Cardiac muscle cell (in vitro differentiated cells and primary cell): ENCODE measurements at regions not wholly inside any gene's neighbourhood (a gene's known extent, or its start where the extent isn't known, plus 50 kb on each side); places are given as distances from the start of the nearest gene placed in this dataset.

Experiments
- DNase-seq, 2 donors: peaks; one replicate each; pipeline versions ENCODE4 v3.0.0 to v3.0.0-alpha.2; 2010 to 2017; ENCODE audit warnings: low read depth in 1 of 2, low spot score in 1 of 2
- H3K27ac ChIP-seq: fragments of 200-600 bp; sonication (generic); 2 replicates; pipeline ENCODE4 v1.5.1; 2016
- H3K27me3 ChIP-seq: fragments of 200-600 bp; sonication (generic); 2 replicates; pipeline ENCODE4 v1.6.0; 2016; ENCODE audit warnings: control low read depth
- H3K36me3 ChIP-seq: fragments of 200-600 bp; sonication (generic); 2 replicates; pipeline ENCODE4 v1.5.1; 2016; ENCODE audit warnings: control low read depth
- H3K4me1 ChIP-seq: fragments of 200-600 bp; sonication (generic); 2 replicates; pipeline ENCODE4 v1.8.1; 2017; ENCODE audit warnings: low read depth, mild to moderate bottlenecking, mixed run types
- H3K4me3 ChIP-seq: fragments of 200-600 bp; sonication (generic); 2 replicates; pipeline ENCODE4 v1.5.1; 2016; ENCODE audit warnings: mild to moderate bottlenecking
- H3K9me3 ChIP-seq: fragments of 200-600 bp; sonication (generic); 2 replicates; pipeline ENCODE4 v1.5.1; 2017; ENCODE audit warnings: low read depth, mild to moderate bottlenecking, control low read depth
- TF ChIP-seq, protein P1 (sequence below): IDR thresholded peaks from 2 replicates; pipeline ENCODE4 v1.5.1; 2012; ENCODE audit warnings: low read depth, mild to moderate bottlenecking, low read length

GRCh38 chr3:72690629-72691028 is 157.6 kb downstream of the SHQ1 start:
- H3K4me1 ChIP-seq = peaks cover 15% of the 10 kb centered on the region
- peak in 1 of 2 donors; percentile 15 for DNase-seq
- no peaks in the 10 kb centered on the region for H3K27me3 ChIP-seq
- H3K36me3 ChIP-seq = no peaks in the 10 kb centered on the region
- H3K4me3 ChIP-seq = no peak overlapping the region
- TF ChIP-seq, protein P1, sequence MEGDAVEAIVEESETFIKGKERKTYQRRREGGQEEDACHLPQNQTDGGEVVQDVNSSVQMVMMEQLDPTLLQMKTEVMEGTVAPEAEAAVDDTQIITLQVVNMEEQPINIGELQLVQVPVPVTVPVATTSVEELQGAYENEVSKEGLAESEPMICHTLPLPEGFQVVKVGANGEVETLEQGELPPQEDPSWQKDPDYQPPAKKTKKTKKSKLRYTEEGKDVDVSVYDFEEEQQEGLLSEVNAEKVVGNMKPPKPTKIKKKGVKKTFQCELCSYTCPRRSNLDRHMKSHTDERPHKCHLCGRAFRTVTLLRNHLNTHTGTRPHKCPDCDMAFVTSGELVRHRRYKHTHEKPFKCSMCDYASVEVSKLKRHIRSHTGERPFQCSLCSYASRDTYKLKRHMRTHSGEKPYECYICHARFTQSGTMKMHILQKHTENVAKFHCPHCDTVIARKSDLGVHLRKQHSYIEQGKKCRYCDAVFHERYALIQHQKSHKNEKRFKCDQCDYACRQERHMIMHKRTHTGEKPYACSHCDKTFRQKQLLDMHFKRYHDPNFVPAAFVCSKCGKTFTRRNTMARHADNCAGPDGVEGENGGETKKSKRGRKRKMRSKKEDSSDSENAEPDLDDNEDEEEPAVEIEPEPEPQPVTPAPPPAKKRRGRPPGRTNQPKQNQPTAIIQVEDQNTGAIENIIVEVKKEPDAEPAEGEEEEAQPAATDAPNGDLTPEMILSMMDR = no peak
- H3K9me3 ChIP-seq = no peaks in the 10 kb centered on the region
- no peak overlapping the region for H3K27ac ChIP-seq

- DNase-seq = no peak
- TF ChIP-seq, protein P1 = no peak
Measured at GRCh38 chr3:72682936-72683452, 165.3 kb downstream of the SHQ1 start.

DNA sequence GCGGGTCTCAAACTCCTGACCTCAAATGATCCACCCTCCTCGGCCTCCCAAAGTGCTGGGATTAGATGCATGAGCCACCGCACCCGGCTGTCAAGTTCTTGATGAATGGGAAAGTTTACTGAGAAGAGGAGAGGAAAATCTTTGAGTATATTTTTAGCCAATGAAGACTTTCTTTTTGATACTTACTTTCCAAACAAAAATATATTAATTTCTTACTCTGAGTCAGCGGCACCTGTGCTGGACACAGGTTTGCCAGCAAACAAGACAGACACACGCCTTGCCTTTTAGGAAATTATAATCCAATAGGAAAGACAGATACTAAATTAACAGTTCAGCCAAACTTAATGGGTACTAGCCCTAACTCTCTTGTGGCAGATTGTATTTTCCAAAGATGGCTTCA is 166.6 kb downstream of the SHQ1 start:
- Histone ChIP-seq H3K27ac (no peak overlapping the region), H3K27me3 (no peaks in the 10 kb centered on the region), H3K36me3 (no peaks in the 10 kb centered on the region), H3K9me3 (no peaks in the 10 kb centered on the region), H3K4me3 (no peak overlapping the region), H3K4me1 (peaks cover 4% of the 10 kb centered on the region)
- DNase-seq = no peak
- TF ChIP-seq, protein P1 = no peak

More at GRCh38 chr3:72682936-72683452, 165.3 kb downstream of the SHQ1 start:
- no peaks in the 10 kb centered on the region for H3K27me3 ChIP-seq
- peaks cover 4% of the 10 kb centered on the region for H3K4me1 ChIP-seq
- no peak overlapping the region for H3K4me3 ChIP-seq
- no peaks in the 10 kb centered on the region for H3K36me3 ChIP-seq
- H3K27ac ChIP-seq = no peak overlapping the region
- no peaks in the 10 kb centered on the region for H3K9me3 ChIP-seq

- no peaks in the 10 kb centered on the region for H3K36me3 ChIP-seq
- TF ChIP-seq, protein P1 = no peak
- no peak for DNase-seq
- no peaks in the 10 kb centered on the region for H3K9me3 ChIP-seq
- H3K27ac ChIP-seq = no peak overlapping the region
- no peaks in the 10 kb centered on the region for H3K27me3 ChIP-seq
- H3K4me3 ChIP-seq = no peak overlapping the region
- peaks cover 4% of the 10 kb centered on the region for H3K4me1 ChIP-seq
Measured at GRCh38 chr3:72680766-72681165, 167.5 kb downstream of the SHQ1 start.

GRCh38 chr3:72679540-72680198 is 168.6 kb downstream of the SHQ1 start:
- TF ChIP-seq, protein P1 = no peak
- H3K4me1 ChIP-seq = no peaks in the 10 kb centered on the region
- H3K4me3 ChIP-seq = no peak overlapping the region
- no peaks in the 10 kb centered on the region for H3K27me3 ChIP-seq
- no peaks in the 10 kb centered on the region for H3K36me3 ChIP-seq
- no peak overlapping the region for H3K27ac ChIP-seq
- peak in 1 of 2 donors; percentile 72 for DNase-seq
- no peaks in the 10 kb centered on the region for H3K9me3 ChIP-seq
